ENCODE measurements at regions not wholly inside any gene's neighbourhood (a gene's known extent, or its start where the extent isn't known, plus 50 kb on each side); places are given as distances from the start of the nearest gene placed in this dataset.

GRCh38 chr12:97027482-97027881, 120.4 kb downstream of the NEDD1 start:
- TF ChIP-seq YY1 (IDR thresholded peaks at IDR 0.05; ENCODE audit: insufficient read depth, insufficient read length) (no peak), SUZ12 (IDR thresholded peaks at IDR 0.05; ENCODE audit: extremely low read depth, insufficient read depth, insufficient read length) (no peak)
